Glutamatergic neuron (in vitro differentiated cells): ENCODE measurements at regions not wholly inside any gene's neighbourhood (a gene's known extent, or its start where the extent isn't known, plus 50 kb on each side); places are given as distances from the start of the nearest gene placed in this dataset.

Experiments used
- DNase-seq: peaks from one replicate; pipeline ENCODE4 v3.0.0; 2022
- H3K27ac Mint-ChIP-seq: one replicate; pipeline ENCODE4 v1.8.0; 2020; ENCODE audit warnings: mild to moderate bottlenecking, mixed read lengths, inconsistent platforms; ENCODE audit not compliant: unreplicated experiment
- H3K27me3 Mint-ChIP-seq: one replicate; pipeline ENCODE4 v1.8.0; 2020; ENCODE audit warnings: mild to moderate bottlenecking, moderate library complexity, mixed read lengths, inconsistent platforms; ENCODE audit not compliant: unreplicated experiment
- H3K36me3 Mint-ChIP-seq: one replicate; pipeline ENCODE4 v1.8.0; 2020; ENCODE audit warnings: mild to moderate bottlenecking, mixed read lengths, inconsistent platforms; ENCODE audit not compliant: unreplicated experiment
- H3K4me1 Mint-ChIP-seq: one replicate; pipeline ENCODE4 v1.8.0; 2020; ENCODE audit warnings: mild to moderate bottlenecking, low read depth, mixed read lengths, inconsistent platforms; ENCODE audit not compliant: unreplicated experiment
- H3K4me3 Mint-ChIP-seq: one replicate; pipeline ENCODE4 v1.8.0; 2020; ENCODE audit warnings: mild to moderate bottlenecking, mixed read lengths, inconsistent platforms; ENCODE audit not compliant: unreplicated experiment
- H3K9me3 Mint-ChIP-seq: one replicate; pipeline ENCODE4 v1.8.0; 2020; ENCODE audit warnings: mild to moderate bottlenecking, moderate library complexity, mixed read lengths, inconsistent platforms; ENCODE audit not compliant: unreplicated experiment
- TF ChIP-seq, protein P1 (sequence below): fragments of 200-600 bp; sonication (generic); IDR thresholded peaks from one replicate; pipeline ENCODE4 v1.5.0; 2021; ENCODE audit not compliant: partially characterized antibody, unreplicated experiment

- no peak for DNase-seq
- TF ChIP-seq, protein P1, sequence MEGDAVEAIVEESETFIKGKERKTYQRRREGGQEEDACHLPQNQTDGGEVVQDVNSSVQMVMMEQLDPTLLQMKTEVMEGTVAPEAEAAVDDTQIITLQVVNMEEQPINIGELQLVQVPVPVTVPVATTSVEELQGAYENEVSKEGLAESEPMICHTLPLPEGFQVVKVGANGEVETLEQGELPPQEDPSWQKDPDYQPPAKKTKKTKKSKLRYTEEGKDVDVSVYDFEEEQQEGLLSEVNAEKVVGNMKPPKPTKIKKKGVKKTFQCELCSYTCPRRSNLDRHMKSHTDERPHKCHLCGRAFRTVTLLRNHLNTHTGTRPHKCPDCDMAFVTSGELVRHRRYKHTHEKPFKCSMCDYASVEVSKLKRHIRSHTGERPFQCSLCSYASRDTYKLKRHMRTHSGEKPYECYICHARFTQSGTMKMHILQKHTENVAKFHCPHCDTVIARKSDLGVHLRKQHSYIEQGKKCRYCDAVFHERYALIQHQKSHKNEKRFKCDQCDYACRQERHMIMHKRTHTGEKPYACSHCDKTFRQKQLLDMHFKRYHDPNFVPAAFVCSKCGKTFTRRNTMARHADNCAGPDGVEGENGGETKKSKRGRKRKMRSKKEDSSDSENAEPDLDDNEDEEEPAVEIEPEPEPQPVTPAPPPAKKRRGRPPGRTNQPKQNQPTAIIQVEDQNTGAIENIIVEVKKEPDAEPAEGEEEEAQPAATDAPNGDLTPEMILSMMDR: no peak
- H3K36me3 Mint-ChIP-seq: no peaks in the 10 kb centered on the region
- H3K4me1 Mint-ChIP-seq: no peaks in the 10 kb centered on the region
- no peak overlapping the region for H3K27ac Mint-ChIP-seq
- no peaks in the 10 kb centered on the region for H3K27me3 Mint-ChIP-seq
- H3K9me3 Mint-ChIP-seq: no peaks in the 10 kb centered on the region
- H3K4me3 Mint-ChIP-seq: no peak overlapping the region
Measured at GRCh38 chr1:90474158-90474557, 242.9 kb downstream of the BARHL2 start.

GRCh38 chr1:90472775-90473174, 244.3 kb downstream of the BARHL2 start:
- DNase-seq: no peak
- Mint-ChIP-seq H3K27ac (no peak overlapping the region), H3K36me3 (no peaks in the 10 kb centered on the region), H3K27me3 (no peaks in the 10 kb centered on the region), H3K9me3 (no peaks in the 10 kb centered on the region), H3K4me3 (no peak overlapping the region), H3K4me1 (no peaks in the 10 kb centered on the region)
- TF ChIP-seq, protein P1: no peak

GRCh38 chr1:90459570-90459969, 257.5 kb downstream of the BARHL2 start:
- TF ChIP-seq, protein P1: no peak
- Mint-ChIP-seq H3K4me1 (peaks cover 15% of the 10 kb centered on the region), H3K27ac (no peak overlapping the region), H3K36me3 (no peaks in the 10 kb centered on the region), H3K27me3 (peaks cover 2% of the 10 kb centered on the region), H3K4me3 (no peak overlapping the region), H3K9me3 (peaks cover 2% of the 10 kb centered on the region)
- no peak for DNase-seq

DNA sequence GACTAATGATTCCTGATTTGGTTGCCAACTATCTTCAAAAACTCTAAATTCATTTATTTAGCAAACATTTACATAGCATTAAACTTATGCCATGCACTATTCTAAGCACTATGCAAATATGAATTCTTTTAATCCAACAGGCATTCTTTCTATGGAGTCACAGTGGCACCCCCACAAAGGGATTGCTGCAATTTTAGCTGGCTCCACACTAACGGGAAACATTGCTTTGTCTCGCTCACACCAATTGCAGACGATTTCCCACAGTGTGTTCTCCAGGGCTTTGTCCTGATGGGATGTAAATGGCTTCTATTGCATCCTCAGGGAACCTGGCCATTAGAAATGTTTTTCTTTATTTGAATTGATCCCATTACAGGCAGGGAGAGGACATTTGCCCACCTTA, 259.1 kb downstream of the BARHL2 start:
- Mint-ChIP-seq H3K27me3 (peaks cover 2% of the 10 kb centered on the region), H3K9me3 (peaks cover 2% of the 10 kb centered on the region), H3K36me3 (no peaks in the 10 kb centered on the region), H3K27ac (peak overlapping the region; percentile 50), H3K4me3 (peak overlapping the region; percentile 22), H3K4me1 (peaks cover 15% of the 10 kb centered on the region)
- TF ChIP-seq, protein P1: no peak
- DNase-seq: peak; percentile 27

DNA sequence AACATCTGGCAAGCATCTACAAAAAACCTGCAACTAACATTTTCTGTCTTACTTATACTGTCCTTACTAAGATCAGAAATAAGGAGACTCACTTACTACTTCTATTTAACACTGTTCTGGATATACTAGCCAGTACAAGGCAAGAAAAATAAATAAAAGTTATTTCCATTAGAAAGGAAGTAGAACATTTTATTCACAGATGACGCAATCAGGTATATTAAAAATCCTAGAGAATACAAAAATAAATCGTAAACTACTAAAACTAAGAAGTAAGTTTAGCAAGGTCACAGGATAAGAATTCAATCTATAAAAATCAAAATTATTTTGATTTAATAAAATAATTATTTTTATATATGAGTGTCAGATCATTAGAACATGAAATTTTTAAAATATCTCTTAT, 264.6 kb downstream of the BARHL2 start:
- Mint-ChIP-seq H3K4me1 (peaks cover 3% of the 10 kb centered on the region), H3K27me3 (no peaks in the 10 kb centered on the region), H3K4me3 (no peak overlapping the region), H3K27ac (no peak overlapping the region), H3K9me3 (no peaks in the 10 kb centered on the region), H3K36me3 (no peaks in the 10 kb centered on the region)
- no peak for DNase-seq
- TF ChIP-seq, protein P1: no peak
